GM23248 (cell line): ENCODE measurements at regions not wholly inside any gene's neighbourhood (a gene's known extent, or its start where the extent isn't known, plus 50 kb on each side); places are given as distances from the start of the nearest gene placed in this dataset.

ENCODE experiments used
- EZH2 ChIP-seq: fragments of 200-600 bp; sonication (generic); IDR thresholded peaks from 2 replicates; pipeline ENCODE4 v1.6.1; 2018; ENCODE audit warnings: antibody characterized with exemption, mild to moderate bottlenecking; ENCODE audit not compliant: insufficient read depth, poor library complexity, severe bottlenecking
- EZH2phosphoT487 ChIP-seq: fragments of 200-600 bp; sonication (generic); IDR thresholded peaks from 2 replicates; pipeline ENCODE4 v1.6.1; 2018; ENCODE audit warnings: antibody characterized with exemption, moderate library complexity, mild to moderate bottlenecking, low read depth; ENCODE audit not compliant: insufficient read depth

GRCh38 chr6:126285871-126286365, 54.0 kb upstream of the CENPW start:
- TF ChIP-seq EZH2 = no peak
- TF ChIP-seq EZH2phosphoT487 = no peak
